ENCODE measurements at regions not wholly inside any gene's neighbourhood (a gene's known extent, or its start where the extent isn't known, plus 50 kb on each side); places are given as distances from the start of the nearest gene placed in this dataset.

DNA sequence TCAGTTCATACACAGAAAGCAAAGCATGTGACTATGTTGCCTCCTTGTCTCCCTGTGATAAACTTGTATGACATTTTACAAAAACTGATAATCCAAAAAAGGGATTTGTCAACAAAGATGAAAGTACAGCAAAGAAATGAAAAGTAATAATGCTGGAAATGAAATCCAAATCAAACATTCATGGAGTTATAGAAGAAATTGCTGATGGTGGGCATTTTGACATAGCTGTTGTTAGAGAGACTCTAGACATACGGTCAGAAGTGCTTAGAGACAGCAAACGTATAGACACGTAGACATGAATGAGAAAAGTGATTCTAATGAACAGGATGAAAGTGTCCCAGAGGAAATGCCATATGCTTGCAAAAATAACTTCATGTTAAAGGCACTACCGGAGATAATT, 186.9 kb upstream of the RGMB start:
- H3K4me3 ChIP-seq (ENCODE audit: low read depth, low read length), result no peak overlapping the region
- TF ChIP-seq, protein P1, sequence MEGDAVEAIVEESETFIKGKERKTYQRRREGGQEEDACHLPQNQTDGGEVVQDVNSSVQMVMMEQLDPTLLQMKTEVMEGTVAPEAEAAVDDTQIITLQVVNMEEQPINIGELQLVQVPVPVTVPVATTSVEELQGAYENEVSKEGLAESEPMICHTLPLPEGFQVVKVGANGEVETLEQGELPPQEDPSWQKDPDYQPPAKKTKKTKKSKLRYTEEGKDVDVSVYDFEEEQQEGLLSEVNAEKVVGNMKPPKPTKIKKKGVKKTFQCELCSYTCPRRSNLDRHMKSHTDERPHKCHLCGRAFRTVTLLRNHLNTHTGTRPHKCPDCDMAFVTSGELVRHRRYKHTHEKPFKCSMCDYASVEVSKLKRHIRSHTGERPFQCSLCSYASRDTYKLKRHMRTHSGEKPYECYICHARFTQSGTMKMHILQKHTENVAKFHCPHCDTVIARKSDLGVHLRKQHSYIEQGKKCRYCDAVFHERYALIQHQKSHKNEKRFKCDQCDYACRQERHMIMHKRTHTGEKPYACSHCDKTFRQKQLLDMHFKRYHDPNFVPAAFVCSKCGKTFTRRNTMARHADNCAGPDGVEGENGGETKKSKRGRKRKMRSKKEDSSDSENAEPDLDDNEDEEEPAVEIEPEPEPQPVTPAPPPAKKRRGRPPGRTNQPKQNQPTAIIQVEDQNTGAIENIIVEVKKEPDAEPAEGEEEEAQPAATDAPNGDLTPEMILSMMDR (IDR thresholded peaks at IDR 0.05; ENCODE audit: control insufficient read depth, extremely low read depth, insufficient read depth), result no peak
- no peak for DNase-seq (ENCODE audit: low read depth)

DNA sequence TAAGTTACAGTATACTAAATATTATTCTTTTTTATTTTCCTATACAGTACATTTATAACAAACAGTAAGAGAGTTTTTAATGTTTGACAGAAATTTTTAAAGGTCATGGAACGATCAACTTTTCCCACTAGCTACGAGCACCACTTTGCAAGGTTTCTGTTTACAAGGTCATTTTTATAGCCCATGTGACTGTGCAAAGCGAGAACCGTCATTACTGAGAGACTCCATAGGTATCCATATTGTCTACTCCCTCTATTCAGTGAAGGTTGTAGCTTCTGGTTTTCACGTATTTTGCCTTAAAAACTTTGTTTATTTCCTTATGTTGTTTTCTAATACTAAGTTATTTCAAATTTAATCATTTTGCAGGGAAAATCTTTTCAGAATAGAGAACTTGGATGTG, 186.3 kb upstream of the RGMB start:
- TF ChIP-seq, protein P1 (IDR thresholded peaks at IDR 0.05; ENCODE audit: control insufficient read depth, extremely low read depth, insufficient read depth), result no peak
- DNase-seq (ENCODE audit: low read depth), result no peak
- no peak overlapping the region for H3K4me3 ChIP-seq (ENCODE audit: low read depth, low read length)

DNA sequence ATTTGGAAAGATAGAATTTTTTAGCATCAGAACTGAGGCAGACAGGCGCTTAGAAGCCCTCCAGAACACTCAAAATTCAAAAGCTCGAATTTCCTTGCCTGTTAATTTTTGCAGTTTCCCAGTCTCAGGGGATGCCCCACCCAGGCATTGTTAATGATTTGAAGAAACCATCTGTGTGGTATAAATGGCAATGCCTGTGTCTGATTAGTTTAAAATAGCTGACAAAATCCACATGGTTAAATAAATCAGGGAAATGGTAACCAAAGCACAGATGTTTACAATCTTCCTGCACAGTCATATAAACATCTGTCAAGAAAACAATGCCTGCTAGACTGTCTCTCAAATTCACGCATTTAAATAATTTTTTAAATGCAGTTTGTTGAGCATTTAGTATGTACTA, 185.2 kb upstream of the RGMB start:
- TF ChIP-seq, protein P1 (IDR thresholded peaks at IDR 0.05; ENCODE audit: control insufficient read depth, extremely low read depth, insufficient read depth), result no peak
- DNase-seq (ENCODE audit: low read depth), result no peak
- H3K4me3 ChIP-seq (ENCODE audit: low read depth, low read length), result no peak overlapping the region

DNA sequence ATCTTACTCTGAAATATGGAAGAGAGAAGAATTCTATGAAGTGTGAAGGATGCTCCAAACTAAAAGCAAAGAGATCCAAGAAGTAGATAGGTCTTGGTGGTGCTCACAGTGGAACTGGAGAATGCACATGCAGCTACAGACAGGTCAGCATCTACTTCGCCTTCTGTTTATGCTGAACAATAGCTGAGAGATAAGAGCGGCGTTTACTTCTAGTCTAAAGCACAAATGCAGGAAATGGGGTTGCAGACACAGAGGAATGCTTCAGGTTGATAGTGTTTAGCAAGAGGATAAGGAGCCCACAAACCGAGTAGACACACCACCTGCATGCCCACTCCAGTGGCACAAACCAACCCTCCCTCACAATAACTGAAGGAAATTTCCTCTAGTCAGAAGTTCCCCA, 180.0 kb upstream of the RGMB start:
- TF ChIP-seq, protein P1 (IDR thresholded peaks at IDR 0.05; ENCODE audit: control insufficient read depth, extremely low read depth, insufficient read depth), result no peak
- no peak for DNase-seq (ENCODE audit: low read depth)
- H3K4me3 ChIP-seq (ENCODE audit: low read depth, low read length), result no peak overlapping the region

DNA sequence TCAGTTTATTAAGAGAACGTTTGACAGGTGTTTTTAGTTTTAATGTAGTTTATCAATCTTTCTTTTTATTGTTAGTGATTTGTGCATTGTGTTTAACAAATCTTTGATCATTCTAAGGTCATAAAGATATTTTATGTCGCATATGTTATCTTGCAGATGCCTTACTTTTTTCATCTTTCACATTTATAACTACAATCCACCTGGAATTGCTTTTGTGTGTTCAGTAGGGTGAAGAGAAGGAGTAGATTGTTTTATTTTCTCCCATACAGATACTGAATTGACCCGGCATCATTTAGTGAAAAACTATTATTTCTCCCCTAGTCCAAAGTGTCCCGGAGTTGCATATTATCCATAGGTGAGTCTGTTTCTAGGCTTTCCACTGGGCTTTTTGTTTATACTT, 179.4 kb upstream of the RGMB start:
- H3K4me3 ChIP-seq (ENCODE audit: low read depth, low read length), result no peak overlapping the region
- no peak for DNase-seq (ENCODE audit: low read depth)
- TF ChIP-seq, protein P1 (IDR thresholded peaks at IDR 0.05; ENCODE audit: control insufficient read depth, extremely low read depth, insufficient read depth), result no peak

DNA sequence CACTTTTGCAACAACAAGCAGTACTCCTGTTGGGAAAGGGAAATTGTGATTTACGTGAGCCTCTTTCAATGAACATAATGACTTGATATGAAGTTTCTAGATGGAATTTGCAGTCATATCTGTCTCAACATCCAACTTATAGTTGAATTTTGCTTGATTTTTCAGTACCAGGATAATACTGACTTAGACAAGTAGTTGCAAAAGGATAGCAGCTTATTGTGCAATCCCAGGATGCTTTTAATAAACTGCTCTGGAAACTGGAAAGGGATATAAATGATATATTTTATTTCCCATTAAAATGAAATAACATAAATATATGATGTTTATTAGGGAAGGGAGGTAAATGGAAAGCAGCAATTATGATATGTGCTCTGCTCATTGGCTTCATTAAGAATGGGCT, 174.4 kb upstream of the RGMB start:
- H3K4me3 ChIP-seq (ENCODE audit: low read depth, low read length), result no peak overlapping the region
- TF ChIP-seq, protein P1 (IDR thresholded peaks at IDR 0.05; ENCODE audit: control insufficient read depth, extremely low read depth, insufficient read depth), result no peak

DNA sequence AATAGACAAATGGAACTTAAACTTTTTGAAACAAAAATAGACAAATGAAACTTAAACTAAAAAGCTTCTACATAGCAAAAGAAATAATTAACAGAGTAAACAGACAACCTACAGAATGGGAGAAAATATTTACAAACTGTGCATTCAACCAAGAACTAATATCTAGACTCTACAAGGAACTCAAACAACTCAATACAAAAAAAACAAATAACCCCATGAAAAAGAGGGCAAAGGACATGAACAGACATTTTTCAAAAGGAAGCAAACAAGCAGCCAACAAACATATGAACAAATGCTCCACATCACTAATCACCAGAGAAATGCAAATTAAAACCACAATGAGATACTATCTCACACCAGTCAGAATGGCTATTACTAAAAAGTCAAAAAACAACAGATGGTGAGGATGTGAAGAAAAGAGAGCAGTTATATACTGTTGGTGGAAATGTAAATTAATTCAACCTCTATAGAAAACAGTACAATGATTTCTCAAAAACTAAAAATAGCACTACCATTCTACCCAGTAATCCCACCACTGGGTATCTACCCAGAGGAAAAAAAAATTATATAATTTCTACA, 170.8 kb upstream of the RGMB start:
- no peak for DNase-seq (ENCODE audit: low read depth)
- no peak overlapping the region for H3K4me3 ChIP-seq (ENCODE audit: low read depth, low read length)
- TF ChIP-seq, protein P1 (IDR thresholded peaks at IDR 0.05; ENCODE audit: control insufficient read depth, extremely low read depth, insufficient read depth), result no peak

More for the DNA sequence above, 174.4 kb upstream of the RGMB start:
- DNase-seq (ENCODE audit: low read depth), result no peak

All from LNCaP clone FGC (cell line).